Endothelial cell of umbilical vein (primary cell): ENCODE measurements at regions not wholly inside any gene's neighbourhood (a gene's known extent, or its start where the extent isn't known, plus 50 kb on each side); places are given as distances from the start of the nearest gene placed in this dataset.
"Not testable (repeated sequence)": the region's sequence is repeated elsewhere in the genome, so short reads cannot be mapped to it uniquely, and the experiment has no call there.

Experiments used
- CTCF ChIP-seq, 2 donors: IDR thresholded peaks; 1 replicate in 1 of 2; 2 replicates in 1 of 2; pipeline ENCODE4 v1.5.1; 2011; ENCODE audit warnings: low read length in 2 of 2, mild to moderate bottlenecking in 2 of 2, moderate library complexity in 2 of 2, control low read depth in 1 of 2, inconsistent platforms in 1 of 2, low read depth in 1 of 2; ENCODE audit not compliant: insufficient read depth in 1 of 2; ENCODE audit errors: extremely low read depth in 1 of 2
- EZH2 ChIP-seq: IDR thresholded peaks from 2 replicates; pipeline ENCODE4 v1.6.1; 2012; ENCODE audit warnings: borderline replicate concordance, low read depth, mild to moderate bottlenecking, moderate library complexity, low read length, inconsistent platforms; ENCODE audit not compliant: severe bottlenecking
- FOS ChIP-seq: IDR thresholded peaks from 2 replicates; pipeline ENCODE4 v1.6.1; 2011; ENCODE audit warnings: mild to moderate bottlenecking, low read length, moderate library complexity, borderline replicate concordance; ENCODE audit not compliant: insufficient read depth
- MAX ChIP-seq: IDR thresholded peaks from 2 replicates; pipeline ENCODE4 v1.6.1; 2011; ENCODE audit not compliant: insufficient read depth, insufficient read length
- MYC ChIP-seq: IDR thresholded peaks from one replicate; pipeline ENCODE4 v1.6.1; 2011; ENCODE audit warnings: mild to moderate bottlenecking, low read depth, low read length
- POLR2A ChIP-seq: IDR thresholded peaks from 2 replicates; pipeline ENCODE4 v1.6.1; 2012; ENCODE audit warnings: low read depth, mild to moderate bottlenecking, control low read depth, low read length
- POLR2AphosphoS5 ChIP-seq: IDR thresholded peaks from 2 replicates; pipeline ENCODE4 v1.6.1; 2012; ENCODE audit warnings: low read depth, mild to moderate bottlenecking, control low read depth, low read length, moderate library complexity; ENCODE audit not compliant: insufficient read depth

- TF ChIP-seq CTCF (IDR thresholded peaks at IDR 0.05; ENCODE audit: extremely low read depth in 1 of 2, insufficient read depth in 1 of 2, low read depth in 1 of 2, low read length in 2 of 2); POLR2A; EZH2; MYC; POLR2AphosphoS5; MAX; FOS: not testable (repeated sequence)
Observed at GRCh38 chr4:49150351-49151083, 164.4 kb downstream of the CWH43 start.
